ENCODE measurements at regions not wholly inside any gene's neighbourhood (a gene's known extent, or its start where the extent isn't known, plus 50 kb on each side); places are given as distances from the start of the nearest gene placed in this dataset.
"Not testable (repeated sequence)": the region's sequence is repeated elsewhere in the genome, so short reads cannot be mapped to it uniquely, and the experiment has no call there.

- no peak for DNase-seq
Measured at GRCh38 chr2:18301421-18302139, 258.9 kb downstream of the RDH14 start.

- peak; percentile 60 for DNase-seq
Measured at GRCh38 chr2:18299423-18300212, 260.8 kb downstream of the RDH14 start.

GRCh38 chr2:18297534-18298058 lies 262.9 kb downstream of the RDH14 start:
- no peak for DNase-seq

GRCh38 chr2:18290386-18290785 lies 270.1 kb downstream of the RDH14 start:
- DNase-seq, result no peak

GRCh38 chr2:18286897-18287296 lies 273.6 kb downstream of the RDH14 start:
- DNase-seq, result no peak

- no peak for DNase-seq
Measured at GRCh38 chr2:18284331-18284730, 276.1 kb downstream of the RDH14 start.

- no peak for DNase-seq
Measured at GRCh38 chr2:18282026-18282425, 278.4 kb downstream of the RDH14 start.

GRCh38 chr2:18276583-18277075 lies 283.8 kb downstream of the RDH14 start:
- no peak for DNase-seq

GRCh38 chr2:18273205-18273604 lies 287.2 kb downstream of the RDH14 start:
- DNase-seq, result no peak

GRCh38 chr2:18272148-18272494 lies 288.3 kb downstream of the RDH14 start:
- DNase-seq, result no peak

GRCh38 chr2:18271370-18272147 lies 288.9 kb downstream of the RDH14 start:
- no peak for DNase-seq

GRCh38 chr2:18268400-18268799 lies 292.1 kb downstream of the RDH14 start:
- no peak for DNase-seq

- no peak for DNase-seq
Measured at GRCh38 chr2:18267501-18267900, 293.0 kb downstream of the RDH14 start.

- DNase-seq, result not testable (repeated sequence)
Measured at GRCh38 chr2:18266699-18267098, 293.8 kb downstream of the RDH14 start.

GRCh38 chr2:18265614-18266586 lies 294.6 kb downstream of the RDH14 start:
- DNase-seq, result no peak

- DNase-seq, result no peak
Measured at GRCh38 chr2:18262601-18263000, 297.9 kb downstream of the RDH14 start.

GRCh38 chr2:18253686-18254197 lies 306.7 kb downstream of the RDH14 start:
- no peak for DNase-seq

GRCh38 chr2:18251486-18251885 lies 309.0 kb downstream of the RDH14 start:
- no peak for DNase-seq

- DNase-seq, result no peak
Measured at GRCh38 chr2:18247282-18248110, 313.0 kb downstream of the RDH14 start.

- DNase-seq, result no peak
Measured at GRCh38 chr2:18245375-18245774, 315.1 kb downstream of the RDH14 start.

- no peak for DNase-seq
Measured at GRCh38 chr2:18244845-18245244, 315.6 kb downstream of the RDH14 start.
